Mesenchymal stem cell (in vitro differentiated cells and primary cell): ENCODE measurements at regions not wholly inside any gene's neighbourhood (a gene's known extent, or its start where the extent isn't known, plus 50 kb on each side); places are given as distances from the start of the nearest gene placed in this dataset.

Experiments used
- DNase-seq: peaks from one replicate; pipeline ENCODE4 v3.0.0-alpha.2; 2013
- H2AFZ ChIP-seq: one replicate; pipeline ENCODE4 v1.6.1; 2013; ENCODE audit warnings: low read depth, mild to moderate bottlenecking, control low read depth, inconsistent platforms, low read length, moderate library complexity
- H2AK5ac ChIP-seq: 2 replicates; pipeline ENCODE4 v1.6.1; 2013; ENCODE audit warnings: low read length, moderate library complexity, mild to moderate bottlenecking, inconsistent platforms; ENCODE audit not compliant: severe bottlenecking
- H2BK120ac ChIP-seq: one replicate; pipeline ENCODE4 v1.6.1; 2013; ENCODE audit warnings: low read depth, mild to moderate bottlenecking, inconsistent platforms, low read length, moderate library complexity
- H2BK12ac ChIP-seq, 2 experiments: one replicate each; pipeline ENCODE4 v1.6.1; 2013; ENCODE audit warnings: inconsistent platforms in 2 of 2, low read length in 2 of 2, mild to moderate bottlenecking in 2 of 2, moderate library complexity in 2 of 2, control low read depth in 1 of 2
- H2BK15ac ChIP-seq: one replicate; pipeline ENCODE4 v1.6.1; 2013; ENCODE audit warnings: mild to moderate bottlenecking, low read depth, inconsistent platforms; ENCODE audit not compliant: poor library complexity, severe bottlenecking
- H2BK5ac ChIP-seq: 2 replicates; pipeline ENCODE4 v1.6.1; 2013; ENCODE audit warnings: low read depth, mild to moderate bottlenecking, low read length, control low read depth, inconsistent platforms; ENCODE audit not compliant: poor library complexity, severe bottlenecking
- H3K14ac ChIP-seq, 2 experiments: one replicate each; pipeline ENCODE4 v1.6.1; 2013; ENCODE audit warnings: inconsistent platforms in 2 of 2, low read length in 2 of 2, control low read depth in 1 of 2, mild to moderate bottlenecking in 1 of 2, moderate library complexity in 1 of 2
- H3K18ac ChIP-seq, 2 experiments: one replicate each; pipeline ENCODE4 v1.6.1; 2013; ENCODE audit warnings: inconsistent platforms in 2 of 2, low read length in 2 of 2, control low read depth in 1 of 2, low read depth in 1 of 2, mild to moderate bottlenecking in 1 of 2
- H3K23ac ChIP-seq, 2 experiments: one replicate each; pipeline ENCODE4 v1.6.1; 2013; ENCODE audit warnings: inconsistent platforms in 2 of 2, low read length in 2 of 2, mild to moderate bottlenecking in 2 of 2, moderate library complexity in 2 of 2, control low read depth in 1 of 2
- H3K27ac ChIP-seq: 2 replicates; pipeline ENCODE4 v1.5.1; 2013; ENCODE audit warnings: mild to moderate bottlenecking, moderate library complexity, low read length, control low read depth, inconsistent platforms; ENCODE audit not compliant: poor library complexity, severe bottlenecking
- H3K27me3 ChIP-seq, 2 experiments: 2 replicates each; pipeline versions ENCODE4 v1.6.1 to v1.7.0; 2013; ENCODE audit warnings: low read length in 2 of 2, mild to moderate bottlenecking in 2 of 2, moderate library complexity in 2 of 2, control low read depth in 1 of 2, inconsistent platforms in 1 of 2; ENCODE audit not compliant: control insufficient read depth in 1 of 2, insufficient read depth in 1 of 2
- H3K36me3 ChIP-seq, 2 experiments: 2 replicates each; pipeline versions ENCODE4 v1.6.1 to v1.7.0; 2013; ENCODE audit warnings: low read length in 2 of 2, control low read depth in 1 of 2, inconsistent platforms in 1 of 2, low read depth in 1 of 2, mild to moderate bottlenecking in 1 of 2; ENCODE audit not compliant: insufficient read depth in 2 of 2, control insufficient read depth in 1 of 2
- H3K4ac ChIP-seq, 2 experiments: one replicate each; pipeline ENCODE4 v1.6.1; 2013; ENCODE audit warnings: inconsistent platforms in 2 of 2, low read length in 2 of 2, mild to moderate bottlenecking in 2 of 2, moderate library complexity in 2 of 2, control low read depth in 1 of 2, low read depth in 1 of 2
- H3K4me1 ChIP-seq: 2 replicates; pipeline ENCODE4 v1.6.1; 2013; ENCODE audit warnings: low read depth, low read length, control low read depth; ENCODE audit not compliant: control insufficient read depth, insufficient read depth
- H3K4me2 ChIP-seq: 2 replicates; pipeline ENCODE4 v1.6.1; 2013; ENCODE audit warnings: low read length, mild to moderate bottlenecking, inconsistent platforms; ENCODE audit not compliant: poor library complexity, severe bottlenecking
- H3K4me3 ChIP-seq, 2 experiments: 2 replicates each; pipeline versions ENCODE4 v1.5.1 to v1.7.0; 2013; ENCODE audit warnings: low read length in 2 of 2, mild to moderate bottlenecking in 2 of 2, control low read depth in 1 of 2, low read depth in 1 of 2; ENCODE audit not compliant: insufficient read depth in 1 of 2
- H3K79me1 ChIP-seq: replicated peaks from 2 replicates; pipeline ENCODE4 v1.6.1; 2013; ENCODE audit warnings: mild to moderate bottlenecking, control low read depth, low read length, inconsistent platforms; ENCODE audit not compliant: poor library complexity, severe bottlenecking
- H3K9ac ChIP-seq: 2 replicates; pipeline ENCODE4 v1.7.0; 2013; ENCODE audit warnings: mild to moderate bottlenecking, low read length, moderate library complexity
- H3K9me3 ChIP-seq: 2 replicates; pipeline ENCODE4 v1.7.0; 2013; ENCODE audit warnings: mild to moderate bottlenecking, low read length; ENCODE audit not compliant: control insufficient read depth
- H4K8ac ChIP-seq: one replicate; pipeline ENCODE4 v1.6.1; 2013; ENCODE audit warnings: inconsistent platforms, mild to moderate bottlenecking, low read length, moderate library complexity
- H4K91ac ChIP-seq: one replicate; pipeline ENCODE4 v1.6.1; 2013; ENCODE audit warnings: mild to moderate bottlenecking, low read length, inconsistent platforms
- WGBS: methylation state at CpG from one replicate; pipeline ENCODE4 v1.1.7; 2013; ENCODE audit warnings: mixed read lengths; 5-methylcytosine and 5-hydroxymethylcytosine counted together

DNA sequence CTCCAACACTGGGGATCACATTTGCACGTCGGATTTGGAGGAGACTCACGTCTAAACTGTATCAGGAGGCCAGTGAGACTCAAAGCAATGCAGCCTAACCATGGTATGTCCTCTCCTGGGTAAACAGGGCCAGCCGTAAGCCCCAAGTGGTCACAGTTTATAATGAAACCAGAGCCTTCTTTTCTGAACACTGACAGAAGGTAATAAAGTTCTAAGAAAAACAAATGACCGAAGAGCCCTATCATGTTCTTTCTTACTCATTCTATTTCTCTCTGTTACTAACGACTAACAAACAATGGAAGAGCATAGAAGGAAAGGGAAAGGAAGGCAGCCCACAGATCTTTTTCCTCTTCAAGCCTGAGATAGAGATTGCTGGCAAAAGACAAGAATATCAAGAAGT lies 796.8 kb upstream of the SOX11 start:
- Histone ChIP-seq H3K4me2 (no peak overlapping the region), H3K27me3 (no peaks in the 10 kb centered on the region), H3K4me3 (no peak overlapping the region), H3K18ac (no peak overlapping the region), H3K9ac (no peak overlapping the region), H2AFZ (no peak overlapping the region), H3K9me3 (peaks cover 15% of the 10 kb centered on the region), H3K27ac (no peak overlapping the region), H2BK5ac (no peak overlapping the region), H3K4ac (no peak overlapping the region), H2AK5ac (no peak overlapping the region), H4K8ac (no peak overlapping the region), H3K23ac (no peak overlapping the region), H3K36me3 (no peaks in the 10 kb centered on the region), H4K91ac (no peak overlapping the region), H3K14ac (no peak overlapping the region), H3K79me1 (no peaks in the 10 kb centered on the region), H3K4me1 (peaks cover 1% of the 10 kb centered on the region), H2BK15ac (no peak overlapping the region), H2BK12ac (no peak overlapping the region), H2BK120ac (no peak overlapping the region)
- WGBS, result 55% methylated on average over 5 of the region's 6 CpGs
- DNase-seq, result no peak

DNA sequence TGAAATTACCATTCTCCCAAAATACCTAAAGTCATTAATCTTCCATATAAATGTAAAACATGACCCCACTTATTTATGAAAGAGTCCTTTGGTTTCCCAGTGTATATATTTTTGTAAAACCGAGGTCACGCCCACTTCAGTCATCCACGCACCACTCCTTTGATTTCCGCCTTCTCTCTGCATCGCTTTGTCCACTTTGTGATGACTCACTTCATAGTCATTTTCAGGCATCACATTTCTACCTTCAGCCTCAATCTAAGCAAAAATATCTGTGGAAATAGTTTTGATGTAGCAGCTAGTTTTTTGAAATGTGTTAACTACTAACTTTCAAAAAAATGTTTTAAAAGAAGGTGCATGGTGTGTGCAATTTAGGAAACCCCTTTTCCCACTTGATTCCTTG lies 793.5 kb upstream of the SOX11 start:
- H2AFZ ChIP-seq, result no peak overlapping the region
- H4K91ac ChIP-seq, result no peak overlapping the region
- no peak overlapping the region for H3K14ac ChIP-seq
- no peak overlapping the region for H3K4me3 ChIP-seq
- H3K23ac ChIP-seq, result no peak overlapping the region
- H2BK15ac ChIP-seq, result no peak overlapping the region
- no peaks in the 10 kb centered on the region for H3K79me1 ChIP-seq
- no peak overlapping the region for H2BK12ac ChIP-seq
- no peak overlapping the region for H2BK120ac ChIP-seq
- no peak overlapping the region for H3K18ac ChIP-seq
- no peak overlapping the region for H3K4ac ChIP-seq
- H4K8ac ChIP-seq, result no peak overlapping the region
- no peak overlapping the region for H2AK5ac ChIP-seq
- no peaks in the 10 kb centered on the region for H3K36me3 ChIP-seq
- peaks cover 1% of the 10 kb centered on the region for H3K4me1 ChIP-seq
- H3K27me3 ChIP-seq, result no peaks in the 10 kb centered on the region
- peaks cover 10% of the 10 kb centered on the region for H3K9me3 ChIP-seq
- H3K27ac ChIP-seq, result no peak overlapping the region
- H3K9ac ChIP-seq, result no peak overlapping the region
- 55% methylated on average over 4 of the region's 5 CpGs for WGBS
- H2BK5ac ChIP-seq, result no peak overlapping the region
- H3K4me2 ChIP-seq, result no peak overlapping the region
- DNase-seq, result peak; percentile 10

DNA sequence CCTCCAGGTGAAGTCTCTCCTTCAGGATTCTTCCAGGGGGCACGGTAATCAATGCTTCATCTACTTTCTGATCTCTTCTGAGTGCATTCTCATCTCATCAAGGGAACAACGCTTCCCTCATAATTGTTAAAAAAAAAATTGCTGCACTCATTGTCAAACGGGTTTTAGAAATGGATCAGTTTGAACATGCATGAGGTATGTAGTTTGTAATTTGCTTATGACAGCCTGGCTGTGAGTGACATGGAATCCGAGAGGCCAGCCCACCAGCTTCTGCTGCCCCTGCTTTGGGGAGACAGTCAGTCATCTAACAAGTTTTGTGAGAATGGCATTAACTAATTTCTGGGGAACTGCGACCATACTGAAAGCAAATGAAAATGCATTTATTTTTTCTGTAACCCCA lies 791.9 kb upstream of the SOX11 start:
- no peak overlapping the region for H3K4me2 ChIP-seq
- H3K18ac ChIP-seq, result no peak overlapping the region
- no peak overlapping the region for H3K23ac ChIP-seq
- no peak overlapping the region for H4K8ac ChIP-seq
- H2BK12ac ChIP-seq, result no peak overlapping the region
- H3K14ac ChIP-seq, result no peak overlapping the region
- H3K27me3 ChIP-seq, result no peaks in the 10 kb centered on the region
- H3K9ac ChIP-seq, result no peak overlapping the region
- H3K27ac ChIP-seq, result no peak overlapping the region
- no peak for DNase-seq
- no peak overlapping the region for H2AFZ ChIP-seq
- no peak overlapping the region for H3K4me3 ChIP-seq
- H3K79me1 ChIP-seq, result no peaks in the 10 kb centered on the region
- no peak overlapping the region for H2BK120ac ChIP-seq
- H4K91ac ChIP-seq, result no peak overlapping the region
- no peak overlapping the region for H2BK15ac ChIP-seq
- no peaks in the 10 kb centered on the region for H3K36me3 ChIP-seq
- no peak overlapping the region for H2AK5ac ChIP-seq
- 82% methylated on average over 5 of the region's 5 CpGs for WGBS
- H3K4ac ChIP-seq, result no peak overlapping the region
- H3K4me1 ChIP-seq, result no peaks in the 10 kb centered on the region
- H2BK5ac ChIP-seq, result no peak overlapping the region
- H3K9me3 ChIP-seq, result peaks cover 10% of the 10 kb centered on the region

DNA sequence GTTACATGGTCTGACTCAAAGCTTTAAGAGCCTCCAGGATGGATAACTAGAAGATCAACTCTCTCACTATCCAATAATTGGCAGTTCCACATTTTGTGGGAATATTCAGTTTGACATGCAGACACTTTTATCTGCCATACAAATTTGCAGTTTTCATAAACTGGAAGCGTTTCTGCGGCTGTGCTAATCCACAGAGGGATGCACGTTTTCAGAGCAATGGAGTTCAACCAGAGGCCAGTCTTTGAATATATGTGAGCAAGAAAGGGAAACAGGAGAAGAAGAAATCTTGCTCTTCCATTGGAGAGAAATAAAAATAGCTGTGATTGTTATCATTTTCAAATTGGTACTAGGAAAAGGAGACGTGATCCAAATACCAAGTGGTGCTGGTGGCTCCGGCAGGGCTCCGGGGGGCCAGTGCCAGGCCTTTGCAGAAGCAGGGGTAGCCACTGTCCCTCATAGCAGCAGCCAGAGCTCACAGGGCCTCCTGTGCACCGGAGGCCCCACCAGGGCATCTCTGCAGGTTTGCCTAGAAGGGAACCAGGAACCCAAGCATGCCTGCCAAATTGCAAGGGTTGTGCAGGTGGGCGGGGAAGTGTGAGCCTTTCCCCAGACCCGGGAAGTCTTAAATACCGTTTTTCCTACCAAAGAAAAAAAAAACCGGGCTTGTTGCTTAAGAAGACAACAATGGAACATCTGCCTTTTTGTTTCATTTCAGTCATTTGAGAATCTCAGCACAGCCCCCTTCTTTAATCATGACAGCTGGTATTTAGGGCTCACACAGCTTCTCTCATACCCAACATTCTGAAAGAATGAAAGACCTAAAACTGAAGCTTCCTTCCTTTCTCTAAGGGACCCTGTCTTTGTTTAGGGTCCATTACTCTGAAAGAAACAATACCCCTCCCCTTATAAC lies 791.1 kb upstream of the SOX11 start:
- Histone ChIP-seq H3K9me3 (peaks cover 10% of the 10 kb centered on the region), H3K36me3 (no peaks in the 10 kb centered on the region), H3K14ac (no peak overlapping the region), H2AFZ (no peak overlapping the region), H3K4me1 (no peaks in the 10 kb centered on the region), H4K8ac (no peak overlapping the region), H2AK5ac (no peak overlapping the region), H4K91ac (no peak overlapping the region), H2BK15ac (no peak overlapping the region), H3K23ac (no peak overlapping the region), H2BK5ac (no peak overlapping the region), H3K4me2 (no peak overlapping the region), H3K9ac (no peak overlapping the region), H3K4me3 (no peak overlapping the region), H3K4ac (no peak overlapping the region), H3K27me3 (no peaks in the 10 kb centered on the region), H3K27ac (no peak overlapping the region), H3K79me1 (no peaks in the 10 kb centered on the region), H2BK12ac (no peak overlapping the region), H3K18ac (no peak overlapping the region), H2BK120ac (no peak overlapping the region)
- no peak for DNase-seq
- WGBS, result 75% methylated on average over 11 of the region's 11 CpGs
